ENCODE measurements at regions not wholly inside any gene's neighbourhood (a gene's known extent, or its start where the extent isn't known, plus 50 kb on each side); places are given as distances from the start of the nearest gene placed in this dataset.

GRCh38 chr6:22826961-22827360 is 257.6 kb downstream of the HDGFL1 start:
- no peak for TF ChIP-seq POLR2A (IDR thresholded peaks at IDR 0.05)
- no peak for TF ChIP-seq CTCF (IDR thresholded peaks at IDR 0.05)
- H3K27ac ChIP-seq, result peak overlapping the region; percentile 87 to 95 (median 89)

GRCh38 chr6:22827760-22828159 is 258.4 kb downstream of the HDGFL1 start:
- no peaks in the 10 kb centered on the region for H3K36me3 ChIP-seq
- H3K4me1 ChIP-seq, result peaks cover 22 to 23% of the 10 kb centered on the region in 2 donors
- 26 to 48% methylated on average over 1 of the region's 1 CpG for WGBS, 2 donors
- H3K27ac ChIP-seq, result peak overlapping the region; percentile 87 to 95 (median 89)
- TF ChIP-seq POLR2A (IDR thresholded peaks at IDR 0.05) (no peak), CTCF (IDR thresholded peaks at IDR 0.05) (no peak)
- no peak overlapping the region for H3K4me3 ChIP-seq (replicated peaks in 1 of 3)
- intact Hi-C loops (cut with DNase I), result no loop called here
- no peaks in the 10 kb centered on the region for H3K9me3 ChIP-seq
- no peaks in the 10 kb centered on the region for H3K27me3 ChIP-seq
- no peak for DNase-seq

More at GRCh38 chr6:22826961-22827360, 257.6 kb downstream of the HDGFL1 start:
- H3K27me3 ChIP-seq, result no peaks in the 10 kb centered on the region
- no peaks in the 10 kb centered on the region for H3K36me3 ChIP-seq
- H3K4me3 ChIP-seq (replicated peaks in 1 of 3), result no peak overlapping the region
- no peaks in the 10 kb centered on the region for H3K9me3 ChIP-seq
- intact Hi-C loops (cut with DNase I), result no loop called here
- H3K4me1 ChIP-seq, result peaks cover 28 to 30% of the 10 kb centered on the region in 2 donors
- DNase-seq, result no peak
- WGBS, 2 donors, result 52 to 65% methylated on average over 2 of the region's 2 CpGs

- peak; percentile 29 to 96 (median 76) for TF ChIP-seq CTCF (IDR thresholded peaks at IDR 0.05)
- no peak for TF ChIP-seq POLR2A (IDR thresholded peaks at IDR 0.05)
- Histone ChIP-seq H3K27ac (peak overlapping the region; percentile 87 to 95 (median 89)), H3K4me3 (replicated peaks in 1 of 3) (no peak overlapping the region), H3K4me1 (peaks cover 20 to 23% of the 10 kb centered on the region in 2 donors), H3K9me3 (no peaks in the 10 kb centered on the region), H3K27me3 (no peaks in the 10 kb centered on the region), H3K36me3 (no peaks in the 10 kb centered on the region)
- 35% methylated on average over 13 of the region's 13 CpGs for WGBS, 2 donors
- peak; percentile 72 to 74 for DNase-seq
- intact Hi-C loops (cut with DNase I), result no loop called here
These were observed 259.1 kb downstream of the HDGFL1 start for GRCh38 chr6:22828179-22829062.

- intact Hi-C loops (cut with DNase I), result no loop called here
- Histone ChIP-seq H3K4me1 (peaks cover 20 to 23% of the 10 kb centered on the region in 2 donors), H3K9me3 (no peaks in the 10 kb centered on the region), H3K27ac (peak overlapping the region; percentile 87 to 95 (median 89)), H3K27me3 (no peaks in the 10 kb centered on the region), H3K4me3 (replicated peaks in 1 of 3) (no peak overlapping the region), H3K36me3 (no peaks in the 10 kb centered on the region)
- TF ChIP-seq POLR2A (IDR thresholded peaks at IDR 0.05) (no peak), CTCF (IDR thresholded peaks at IDR 0.05) (no peak)
- DNase-seq, result no peak
These were observed 259.7 kb downstream of the HDGFL1 start for GRCh38 chr6:22829070-22829469.

GRCh38 chr6:22830463-22830862 is 261.1 kb downstream of the HDGFL1 start:
- TF ChIP-seq POLR2A (IDR thresholded peaks at IDR 0.05) (no peak), CTCF (IDR thresholded peaks at IDR 0.05) (no peak)
- no peaks in the 10 kb centered on the region for H3K36me3 ChIP-seq
- H3K27ac ChIP-seq, result no peak overlapping the region
- H3K4me3 ChIP-seq (replicated peaks in 1 of 3), result no peak overlapping the region
- intact Hi-C loops (cut with DNase I), result no loop called here
- 91 to 95% methylated on average over 3 of the region's 3 CpGs for WGBS, 2 donors
- DNase-seq, result no peak
- no peaks in the 10 kb centered on the region for H3K27me3 ChIP-seq
- H3K4me1 ChIP-seq, result peaks cover 20 to 23% of the 10 kb centered on the region in 2 donors
- H3K9me3 ChIP-seq, result no peaks in the 10 kb centered on the region

Measured in thyroid gland (tissue), 4 donors.